ENCODE measurements at regions not wholly inside any gene's neighbourhood (a gene's known extent, or its start where the extent isn't known, plus 50 kb on each side); places are given as distances from the start of the nearest gene placed in this dataset.

GRCh38 chr6:48401016-48401415, 290.0 kb upstream of the PTCHD4 start:
- no peak for TF ChIP-seq YY1 (IDR thresholded peaks at IDR 0.05; ENCODE audit: insufficient read depth, insufficient read length)
- no peak for TF ChIP-seq ZNF274 (IDR thresholded peaks at IDR 0.05; ENCODE audit: low read depth, low read length)
- no peak for TF ChIP-seq SUZ12 (IDR thresholded peaks at IDR 0.05; ENCODE audit: extremely low read depth, insufficient read depth, insufficient read length)

Measured in NT2/D1 (cell line).